ENCODE measurements at regions not wholly inside any gene's neighbourhood (a gene's known extent, or its start where the extent isn't known, plus 50 kb on each side); places are given as distances from the start of the nearest gene placed in this dataset.

DNA sequence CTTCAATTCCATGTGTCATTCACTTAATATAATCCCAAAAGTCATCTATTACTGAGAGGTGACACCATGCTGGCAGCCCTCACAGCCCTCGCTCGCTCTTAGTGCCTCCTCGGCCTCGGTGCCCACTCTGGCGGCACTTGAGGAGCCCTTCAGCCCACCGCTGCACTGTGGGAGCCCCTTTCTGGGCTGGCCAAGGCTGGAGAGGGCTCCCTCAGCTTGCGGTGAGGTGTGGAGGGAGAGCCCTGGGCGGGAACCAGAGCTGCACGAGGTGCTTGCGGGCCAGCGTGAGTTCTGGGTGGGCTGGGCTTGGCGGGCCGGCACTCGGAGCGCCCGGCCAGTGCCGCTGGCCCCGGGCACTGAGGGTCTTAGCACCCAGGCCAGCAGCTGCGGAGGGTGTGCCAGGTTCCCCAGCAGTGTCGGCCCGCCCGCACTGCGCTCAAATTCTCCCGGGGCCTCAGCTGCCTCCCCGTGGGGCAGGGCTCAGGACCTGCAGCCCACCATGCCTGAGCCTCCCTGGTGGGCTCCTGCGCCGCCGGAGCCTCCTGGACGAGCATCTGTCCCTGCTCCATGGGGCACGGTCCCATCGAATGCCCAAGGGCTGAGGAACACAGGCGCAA is 374.1 kb downstream of the ELAVL2 start:
- DNase-seq = no peak

DNA sequence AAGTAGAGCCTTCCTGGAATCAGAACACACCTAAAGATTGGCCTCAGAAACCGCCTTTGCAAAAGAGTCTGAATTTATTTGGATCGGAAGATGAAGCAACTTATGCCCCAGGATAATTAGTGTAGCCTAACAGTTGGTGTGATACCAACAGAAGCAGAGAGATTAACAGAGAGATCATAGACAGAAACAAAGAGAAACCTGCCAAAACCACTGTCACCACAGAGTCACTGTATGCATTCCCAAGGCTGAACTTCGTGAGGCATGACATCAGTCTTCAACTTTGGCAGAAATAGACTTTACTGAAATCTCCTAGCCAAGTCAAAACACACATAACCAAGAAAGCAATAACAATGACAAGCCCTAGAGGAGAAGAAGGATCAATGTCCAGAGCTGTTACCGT is 361.8 kb downstream of the ELAVL2 start:
- no peak for DNase-seq

DNA sequence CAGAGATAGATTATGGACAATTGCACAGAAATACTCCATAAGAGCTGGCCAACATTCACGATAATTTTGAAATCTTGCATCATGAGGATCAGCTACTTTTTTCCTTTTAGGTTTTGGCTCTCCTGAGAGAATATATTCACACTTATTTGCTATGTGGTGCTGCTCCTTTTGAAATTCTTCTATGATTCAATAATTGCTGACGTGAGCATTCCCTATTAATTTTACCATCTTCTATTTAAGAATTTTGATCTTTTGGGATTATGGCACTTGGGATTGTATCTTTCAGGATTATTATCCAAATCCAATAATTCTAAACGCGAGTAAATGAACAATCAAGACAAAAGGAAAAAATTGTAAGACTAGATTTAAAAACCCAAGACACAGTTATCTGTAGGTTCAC is 358.8 kb downstream of the ELAVL2 start:
- DNase-seq = no peak

DNA sequence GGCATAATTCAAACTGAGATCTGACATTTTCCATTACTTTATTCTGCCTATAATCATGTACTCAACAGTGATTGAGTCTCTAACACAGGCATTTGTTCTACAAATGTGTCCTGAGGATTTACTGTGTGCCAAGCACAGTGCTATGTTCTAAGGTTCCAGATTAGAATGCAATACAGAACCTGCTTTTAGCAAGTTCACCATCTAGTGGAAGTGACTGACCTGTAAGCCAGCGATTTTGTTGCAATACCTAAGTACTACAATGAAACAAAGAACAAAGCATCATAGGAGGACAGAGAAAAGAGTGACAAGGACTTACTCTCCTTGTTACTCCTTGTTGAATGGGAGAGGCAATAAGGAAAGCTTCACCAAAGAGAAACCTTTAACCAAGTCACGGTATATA is 348.1 kb downstream of the ELAVL2 start:
- no peak for DNase-seq

DNA sequence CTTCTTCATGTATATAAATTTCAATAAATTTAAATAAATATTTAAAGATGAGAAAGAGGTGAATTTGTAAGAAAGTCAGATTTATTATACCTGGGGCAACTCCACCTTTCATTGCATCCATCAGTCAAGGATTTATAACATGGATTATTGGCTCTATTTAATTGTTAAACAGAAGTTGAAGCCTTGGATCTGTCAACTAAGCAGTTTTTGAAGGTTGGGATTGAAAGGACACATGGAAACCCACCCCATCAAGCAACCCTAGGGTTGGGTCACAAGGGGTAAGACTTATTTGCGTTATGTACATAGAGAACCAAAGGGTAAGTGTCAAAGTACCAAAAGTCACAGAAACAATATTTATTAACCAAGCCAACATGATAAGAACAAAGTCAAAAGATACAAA is 342.5 kb downstream of the ELAVL2 start:
- no peak for DNase-seq

DNA sequence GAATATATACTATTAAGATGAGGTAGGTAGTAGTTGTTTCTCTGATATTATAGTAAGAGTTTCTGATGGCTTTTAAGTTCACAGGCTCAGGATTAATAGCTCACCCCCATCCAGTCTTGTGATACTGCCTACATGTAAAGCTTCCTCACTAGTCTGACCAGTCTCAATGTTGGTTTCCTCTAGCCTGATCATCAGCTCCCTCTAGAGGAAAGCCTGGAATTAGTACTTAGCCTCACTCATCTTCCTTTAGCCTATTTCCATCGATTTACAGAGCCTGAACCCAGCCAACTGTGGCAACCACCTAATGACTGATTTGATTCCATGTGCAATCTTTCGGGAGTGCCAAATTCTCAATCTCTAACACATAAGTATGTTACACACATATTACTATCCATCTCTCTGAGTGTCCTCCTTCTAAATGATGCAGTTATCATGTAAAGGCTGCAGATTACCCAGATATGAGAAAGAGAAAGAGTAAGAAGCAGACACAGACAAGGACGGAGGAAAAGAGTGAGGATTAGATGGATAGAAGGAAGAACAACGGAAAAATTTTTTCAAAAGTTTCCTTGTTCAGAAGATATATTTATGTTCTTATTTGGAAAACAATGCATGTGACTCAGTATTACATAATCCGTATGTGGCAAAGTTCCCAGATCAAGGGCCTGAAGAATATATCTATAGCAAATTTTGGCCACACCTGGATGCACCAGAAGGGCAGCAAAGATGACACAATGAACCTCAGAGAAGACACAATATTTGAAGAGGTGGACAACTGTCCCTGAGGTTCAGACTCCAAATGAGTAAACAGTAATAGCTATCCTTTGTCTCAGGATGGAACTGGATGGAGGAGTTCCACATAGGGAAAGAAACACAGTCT is 333.7 kb downstream of the ELAVL2 start:
- peak; percentile 85 for DNase-seq

DNA sequence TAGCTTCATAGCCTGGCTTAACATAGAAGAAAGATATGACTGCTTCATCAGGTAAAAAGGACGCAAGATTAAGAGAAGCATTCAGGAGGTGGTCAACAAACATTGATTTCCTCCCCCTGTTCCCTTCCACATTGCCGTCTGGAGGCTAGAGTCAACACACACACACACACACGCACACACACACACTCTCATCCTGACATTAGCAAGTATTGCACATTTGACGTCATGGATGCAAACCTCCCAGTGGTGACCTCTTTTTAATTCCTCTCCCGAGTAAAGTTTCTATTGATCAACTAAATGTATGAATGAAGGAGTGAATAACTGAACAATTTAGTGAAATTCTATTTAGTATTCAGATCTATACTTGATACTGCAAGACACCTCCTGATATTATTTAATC is 332.8 kb downstream of the ELAVL2 start:
- no peak for DNase-seq

DNA sequence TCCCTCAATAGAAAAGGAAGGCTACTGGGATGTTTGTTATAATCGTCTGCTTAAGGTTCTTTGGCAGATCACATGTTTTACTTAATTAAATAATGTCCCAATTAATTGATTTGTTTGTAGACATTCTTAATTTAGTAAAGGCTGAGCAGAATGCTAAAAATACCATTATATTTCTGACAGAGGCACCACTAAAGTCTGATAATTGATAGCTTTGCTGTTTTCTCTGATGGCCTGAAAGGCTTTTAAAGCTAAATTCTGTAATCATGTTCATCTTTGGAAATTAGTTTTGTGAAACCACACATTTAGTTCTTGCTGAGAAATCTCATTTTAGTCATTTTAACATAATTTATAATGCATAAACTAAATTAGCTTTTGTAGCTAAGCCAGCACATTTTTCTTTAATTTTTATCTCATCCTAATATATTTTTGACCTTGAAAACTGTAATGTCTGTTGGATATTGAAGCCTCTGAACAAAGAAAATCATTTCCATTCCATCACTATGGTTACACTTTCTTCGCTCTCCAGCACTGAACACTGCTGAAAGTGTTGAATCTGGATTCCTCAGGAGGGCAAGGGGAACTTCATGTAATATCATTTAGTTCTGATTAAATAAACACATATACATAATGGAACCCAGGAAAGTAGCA is 329.4 kb downstream of the ELAVL2 start:
- DNase-seq = no peak

DNA sequence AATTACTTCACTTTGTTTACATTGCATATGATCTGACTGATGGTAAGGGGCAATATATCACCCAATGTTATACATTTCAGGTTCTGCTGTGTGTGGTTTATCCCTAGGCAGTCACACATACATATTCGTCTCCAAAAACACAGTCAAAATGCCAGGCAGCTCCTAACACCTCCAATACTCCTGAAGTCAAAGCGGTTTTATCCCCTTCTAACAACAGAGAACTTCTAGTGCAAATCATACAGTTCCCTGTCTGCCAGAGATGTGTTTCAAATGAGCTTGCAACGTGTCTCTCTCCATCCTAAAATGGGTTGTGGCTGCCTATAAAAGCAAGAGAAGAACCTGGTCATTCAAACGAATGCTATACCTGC is 328.9 kb downstream of the ELAVL2 start:
- DNase-seq = no peak

DNA sequence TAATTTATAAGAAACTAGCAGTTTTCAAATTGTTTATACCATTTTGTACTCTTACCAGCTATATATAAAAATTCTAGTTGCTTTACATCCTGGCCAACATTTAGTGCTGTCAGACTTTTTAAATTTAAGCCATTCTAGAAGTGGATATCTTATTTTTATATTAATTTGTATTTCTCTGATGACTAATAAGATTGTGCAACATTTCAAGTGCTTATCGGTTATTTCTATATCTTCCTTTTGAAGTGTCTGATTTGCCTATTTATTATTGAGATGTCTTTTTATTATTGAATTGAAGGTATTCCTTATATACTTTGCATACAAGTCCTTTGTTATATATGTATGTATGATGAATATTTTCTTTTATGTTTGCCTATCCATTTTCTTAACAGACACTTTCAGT is 324.0 kb downstream of the ELAVL2 start:
- no peak for DNase-seq

DNA sequence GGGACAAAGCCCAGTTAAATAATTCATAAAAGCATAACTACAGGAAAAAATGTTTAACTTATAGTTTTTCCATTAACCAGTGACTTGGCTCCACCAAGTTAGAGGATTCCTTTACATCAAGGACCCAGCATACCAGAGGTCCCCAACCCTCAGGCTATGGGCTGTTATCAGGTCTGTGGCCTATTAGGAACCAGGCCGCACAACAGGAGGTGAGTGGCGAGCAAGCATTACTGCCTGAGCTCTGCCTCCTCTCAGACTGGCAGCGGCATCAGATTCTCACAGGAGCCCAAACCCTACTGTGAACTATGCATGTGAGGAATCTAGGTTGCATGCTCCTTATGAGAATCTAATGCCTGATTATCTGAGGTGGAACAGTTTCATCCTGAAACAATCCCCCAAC is 303.1 kb downstream of the ELAVL2 start:
- no peak for DNase-seq

DNA sequence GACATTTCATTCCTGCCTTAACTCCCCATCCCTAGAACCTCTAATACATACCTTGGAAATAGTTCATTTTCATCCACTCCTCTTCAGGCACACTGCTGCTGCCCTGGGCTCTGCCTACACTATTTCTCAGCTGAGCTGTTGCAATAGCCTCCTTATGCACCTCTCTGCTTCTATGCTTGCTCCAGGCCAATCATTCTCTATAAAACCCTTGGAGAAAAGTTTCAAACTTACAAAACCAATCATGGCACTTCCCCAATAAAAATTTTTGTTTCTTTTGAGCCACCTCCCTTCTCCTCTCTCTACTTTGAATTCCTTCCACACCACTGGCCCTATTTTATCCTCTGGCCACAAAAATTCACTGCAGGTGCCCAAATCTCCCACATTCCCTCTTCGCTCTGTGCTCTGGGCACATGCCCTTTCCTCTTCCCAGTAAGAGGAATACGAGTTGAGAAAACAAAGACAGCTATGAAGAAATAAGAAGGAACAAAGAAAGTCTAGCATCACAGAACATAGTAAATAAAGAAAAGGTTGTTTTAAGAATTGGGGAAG is 301.4 kb downstream of the ELAVL2 start:
- no peak for DNase-seq

DNA sequence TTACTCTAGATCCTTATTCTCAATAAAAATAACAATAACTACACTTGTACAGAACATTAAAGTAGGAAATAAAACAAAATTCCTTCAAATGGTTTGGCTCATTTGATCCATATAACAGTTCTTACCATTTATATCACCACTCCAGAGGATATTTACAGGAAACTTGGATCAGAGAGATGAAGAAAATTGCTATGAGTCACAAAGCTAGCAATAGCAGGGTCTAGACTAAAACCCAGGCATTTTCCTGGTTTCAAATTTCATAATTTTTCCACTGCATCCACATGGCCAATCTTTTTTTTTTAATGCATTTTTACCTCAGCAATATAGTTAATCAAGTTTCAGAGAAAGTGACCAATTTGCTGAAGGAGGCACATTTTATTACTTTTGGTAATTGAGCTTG is 299.2 kb downstream of the ELAVL2 start:
- no peak for DNase-seq

DNA sequence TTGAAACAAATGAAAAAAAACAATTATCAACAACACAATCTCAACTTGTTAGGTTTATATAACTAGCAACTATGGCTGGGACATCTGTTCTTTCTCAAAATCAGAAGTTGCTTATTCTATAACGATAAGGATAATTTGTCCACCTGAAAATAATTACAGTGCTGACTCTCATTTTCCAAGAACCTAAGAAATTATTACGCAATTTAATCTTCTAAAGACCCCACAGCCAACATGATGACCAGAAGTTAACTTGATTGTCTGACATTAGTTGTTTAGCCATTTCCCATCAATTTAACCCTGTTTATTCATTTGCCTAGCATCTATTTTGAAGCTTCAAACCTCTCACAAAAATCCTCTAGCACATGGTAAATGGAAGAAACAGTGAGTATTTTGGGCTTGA is 293.8 kb downstream of the ELAVL2 start:
- DNase-seq = no peak

DNA sequence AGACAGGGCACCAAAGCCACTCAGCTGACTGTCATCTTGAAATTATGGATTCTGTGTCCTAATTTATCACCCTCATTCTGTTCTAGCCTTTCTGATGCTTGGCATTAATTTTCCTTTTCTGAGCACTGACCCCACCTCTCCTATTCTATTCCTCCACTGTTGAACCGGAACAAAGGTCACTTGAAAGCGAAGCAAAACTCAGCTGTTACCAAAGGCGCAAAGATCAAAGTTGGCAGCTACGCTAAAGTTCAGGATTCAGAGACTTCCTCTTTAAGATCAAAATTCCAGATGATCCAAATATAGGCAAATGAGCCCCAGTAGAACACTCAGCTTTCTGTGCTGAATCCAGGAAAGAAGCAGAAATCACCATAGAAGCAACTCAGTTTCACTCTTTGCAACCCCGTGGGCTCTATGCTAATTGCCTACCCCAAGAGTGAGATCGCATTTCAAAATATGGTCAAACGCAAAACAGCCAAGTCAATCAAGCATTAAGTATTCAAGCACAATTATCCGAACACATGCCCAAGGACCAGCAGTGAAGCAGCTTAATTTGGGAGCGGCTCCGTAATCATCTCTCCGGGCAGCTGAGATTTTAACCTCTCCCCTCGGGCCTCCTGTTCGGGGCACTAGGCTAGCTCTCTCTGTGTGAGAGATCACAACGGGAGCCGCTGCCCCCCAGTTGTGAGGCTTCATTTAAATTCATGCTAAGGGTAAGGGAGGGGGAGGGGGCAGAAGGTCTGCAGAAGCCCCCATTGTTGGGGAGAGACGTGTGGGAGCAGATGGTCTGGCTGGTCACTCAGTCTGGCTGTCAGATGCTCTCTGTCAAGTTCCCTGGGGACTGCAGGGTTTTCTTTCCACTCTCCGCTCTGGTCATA is 288.6 kb downstream of the ELAVL2 start:
- DNase-seq = peak; percentile 88

DNA sequence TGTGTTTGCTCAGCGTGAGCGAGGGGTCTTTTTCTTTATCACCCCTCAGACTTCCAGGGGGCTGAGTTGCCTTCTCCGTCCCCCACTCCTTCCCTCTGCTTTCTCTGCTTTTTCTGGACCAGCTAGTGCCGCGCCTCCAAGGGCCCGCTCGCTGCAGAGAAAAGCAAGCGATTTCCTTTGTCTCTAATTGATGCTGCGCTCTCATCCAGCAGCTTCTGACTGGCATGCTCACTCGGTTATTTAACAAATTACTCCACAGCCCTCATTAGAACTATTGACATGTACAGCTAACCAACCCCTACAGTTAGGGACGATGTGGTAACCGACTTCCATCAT is 288.0 kb downstream of the ELAVL2 start:
- DNase-seq = peak; percentile 47

DNA sequence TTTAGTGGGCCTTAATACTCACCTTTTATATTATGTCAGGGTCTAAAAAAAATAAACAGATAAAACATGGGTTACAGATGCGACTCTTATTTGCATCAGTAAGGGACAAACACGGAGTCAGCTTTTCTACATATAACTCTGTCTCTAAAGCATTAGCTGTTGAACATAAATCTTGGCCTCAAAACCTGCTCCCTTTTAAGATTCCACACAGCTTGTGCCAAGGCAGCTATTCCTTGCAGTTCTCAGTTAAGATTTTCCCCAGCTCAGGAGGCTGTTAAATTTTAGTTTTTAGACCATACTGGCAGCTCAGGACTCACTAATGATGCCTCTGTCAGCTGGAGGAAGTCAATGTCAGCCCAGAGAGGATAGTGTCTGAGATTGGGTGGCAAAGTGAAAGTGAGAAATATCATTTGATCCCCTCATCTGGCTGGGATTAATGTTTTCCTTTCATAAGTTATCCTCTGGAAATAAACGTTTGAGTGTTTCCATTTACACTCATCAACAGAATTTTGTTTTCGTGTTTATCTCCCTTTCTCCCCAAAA is 287.5 kb downstream of the ELAVL2 start:
- DNase-seq = peak; percentile 26

DNA sequence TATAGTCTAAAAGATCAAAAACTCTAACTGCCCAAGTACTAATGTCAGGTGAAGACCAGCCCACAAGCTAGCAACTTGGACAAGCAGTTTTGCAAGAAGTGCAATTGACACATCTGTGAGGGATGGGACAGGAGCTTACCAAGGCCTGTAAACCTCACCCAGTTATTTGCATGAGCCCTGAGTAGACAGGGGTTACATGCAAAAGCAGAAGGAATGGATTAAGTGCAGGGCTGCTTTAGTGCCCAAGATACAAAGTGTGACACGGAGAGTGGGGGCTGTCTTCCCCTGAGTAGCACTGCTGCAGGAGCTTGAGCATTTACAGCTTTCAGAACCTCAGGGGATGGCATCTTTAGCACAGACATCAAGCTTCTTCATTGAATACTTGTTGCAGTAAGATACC is 286.7 kb downstream of the ELAVL2 start:
- DNase-seq = peak; percentile 73

DNA sequence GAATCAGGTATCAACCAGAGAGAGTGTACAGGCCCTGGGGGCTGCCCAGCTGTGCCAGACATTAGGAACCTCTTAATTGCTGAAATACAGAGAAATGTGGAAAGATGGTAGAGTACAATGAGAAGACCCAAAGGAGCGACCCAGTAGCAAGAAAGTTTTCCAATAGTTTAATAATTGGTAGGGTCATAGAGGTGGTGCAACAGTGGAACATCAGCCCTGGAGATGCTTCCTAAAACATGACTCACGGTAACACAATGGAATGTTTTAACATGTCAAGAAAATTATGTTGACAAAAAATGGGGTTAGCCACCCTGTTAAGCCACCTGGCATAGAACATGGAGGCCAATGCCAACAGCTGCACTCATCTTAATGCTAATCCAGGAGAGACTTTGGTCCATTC is 284.1 kb downstream of the ELAVL2 start:
- DNase-seq = peak; percentile 86

DNA sequence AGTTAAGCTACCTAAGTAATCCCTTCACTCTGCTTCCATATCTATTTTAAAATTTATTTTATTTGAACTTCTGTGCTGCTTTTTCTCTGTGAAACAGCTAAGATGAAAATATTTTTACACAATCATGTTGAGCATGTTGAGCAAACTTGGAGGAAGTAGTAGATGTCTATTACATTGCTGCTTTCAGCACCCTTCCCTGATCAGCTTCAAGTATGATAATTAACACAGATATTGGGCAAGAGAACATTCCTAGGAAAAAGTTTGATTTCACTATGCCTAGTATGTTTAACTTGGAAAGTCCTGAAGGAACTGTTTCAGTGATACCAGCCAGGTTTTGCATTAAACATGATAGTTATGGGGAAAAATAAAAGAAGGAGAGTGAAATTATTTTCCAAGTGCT is 283.6 kb downstream of the ELAVL2 start:
- peak; percentile 47 for DNase-seq

DNA sequence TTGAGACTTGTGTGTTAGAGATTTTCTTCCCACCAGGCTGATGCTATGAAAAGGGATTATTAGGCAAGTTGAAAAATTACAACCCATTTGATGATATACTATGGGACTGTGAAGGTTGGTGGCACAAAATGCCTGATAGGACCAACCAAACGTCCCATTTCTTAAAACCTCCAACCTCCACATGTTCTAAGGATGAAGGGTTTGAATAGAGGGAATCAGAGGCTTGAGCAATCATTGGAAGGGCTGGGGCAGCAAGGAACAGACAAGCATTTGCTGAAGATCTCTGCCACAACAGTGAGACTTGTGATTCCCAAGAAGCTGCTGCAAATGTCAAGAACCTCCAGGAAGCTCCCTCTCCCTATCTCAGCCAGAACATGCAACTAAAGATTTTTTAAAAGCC is 283.1 kb downstream of the ELAVL2 start:
- DNase-seq = peak; percentile 60

DNA sequence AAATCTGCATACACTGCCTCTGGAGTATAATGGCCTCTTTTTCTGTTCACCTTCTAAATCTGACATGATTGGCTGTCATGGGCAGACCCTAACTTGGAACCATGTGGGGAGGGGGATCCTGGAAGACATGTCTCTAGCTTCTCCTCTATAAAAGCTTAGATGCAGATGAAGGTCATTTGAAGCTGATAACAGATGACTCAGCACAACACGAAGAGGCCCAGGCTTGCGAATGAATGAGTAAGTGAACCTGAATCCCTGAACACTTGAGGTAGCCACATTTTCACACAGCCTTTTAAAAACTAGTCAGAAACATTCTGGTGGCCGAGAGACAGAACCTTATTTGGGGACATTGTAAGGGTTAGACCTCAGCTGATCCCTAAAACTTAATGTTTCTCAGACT is 282.6 kb downstream of the ELAVL2 start:
- peak; percentile 43 for DNase-seq

DNA sequence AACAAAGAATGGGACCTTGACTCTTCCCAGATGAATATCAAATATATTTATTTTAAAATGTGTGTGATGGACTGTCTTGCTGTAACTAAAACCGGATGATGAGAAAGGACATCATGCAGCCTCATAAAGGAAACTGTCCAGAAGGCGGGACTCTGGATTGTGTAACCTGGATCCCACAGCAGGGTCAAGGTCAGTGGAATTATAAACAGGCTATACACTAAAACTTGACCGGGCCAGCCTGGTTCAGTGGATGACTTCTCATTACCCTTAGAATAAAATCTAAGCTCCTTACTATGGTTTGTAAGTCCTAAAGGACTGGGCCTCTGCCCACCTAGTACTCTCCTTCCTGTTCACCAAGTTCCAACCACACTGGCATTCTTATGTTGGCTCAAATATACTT is 280.3 kb downstream of the ELAVL2 start:
- no peak for DNase-seq
